SIG-M5 treated with dmso at 0.1 percent for 504 hours (cell line): ENCODE measurements at regions not wholly inside any gene's neighbourhood (a gene's known extent, or its start where the extent isn't known, plus 50 kb on each side); places are given as distances from the start of the nearest gene placed in this dataset.

Experiments
- DNase-seq: peaks from one replicate; lab custom pipeline; 2025; ENCODE audit not compliant: unreplicated experiment; lab: John Stamatoyannopoulos, UW

DNA sequence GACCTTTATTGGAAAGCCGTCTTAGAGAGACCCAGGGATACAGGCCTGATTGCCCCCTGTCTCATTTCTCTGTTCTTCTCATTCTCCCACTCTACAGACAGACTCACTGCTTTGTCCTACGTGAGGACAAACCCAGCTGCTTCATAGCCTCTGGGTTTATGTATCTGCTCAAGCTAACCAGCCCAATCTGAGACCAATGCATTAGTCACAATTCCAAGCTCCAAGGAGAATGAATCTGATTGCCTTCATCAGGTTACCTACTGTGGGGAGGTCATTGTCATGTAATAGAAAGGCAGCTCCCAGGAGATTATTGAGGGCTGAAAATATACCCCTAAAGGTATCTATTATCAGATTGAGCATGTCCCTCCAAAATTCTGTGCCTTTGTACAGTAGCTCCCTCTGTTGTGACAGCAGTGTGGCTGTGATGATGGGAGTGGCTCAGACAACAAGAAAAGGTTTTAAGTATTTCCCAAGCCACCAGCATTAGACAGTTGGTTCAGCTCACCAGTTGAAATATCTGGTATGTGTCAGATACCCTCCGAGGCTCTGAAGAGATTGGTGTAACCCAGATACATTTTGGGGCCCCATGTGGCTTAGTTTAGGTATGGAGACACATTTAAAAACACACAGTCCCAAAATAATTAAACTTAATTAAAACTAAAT lies 123.1 kb upstream of the EEPD1 start:
- DNase-seq = no peak

DNA sequence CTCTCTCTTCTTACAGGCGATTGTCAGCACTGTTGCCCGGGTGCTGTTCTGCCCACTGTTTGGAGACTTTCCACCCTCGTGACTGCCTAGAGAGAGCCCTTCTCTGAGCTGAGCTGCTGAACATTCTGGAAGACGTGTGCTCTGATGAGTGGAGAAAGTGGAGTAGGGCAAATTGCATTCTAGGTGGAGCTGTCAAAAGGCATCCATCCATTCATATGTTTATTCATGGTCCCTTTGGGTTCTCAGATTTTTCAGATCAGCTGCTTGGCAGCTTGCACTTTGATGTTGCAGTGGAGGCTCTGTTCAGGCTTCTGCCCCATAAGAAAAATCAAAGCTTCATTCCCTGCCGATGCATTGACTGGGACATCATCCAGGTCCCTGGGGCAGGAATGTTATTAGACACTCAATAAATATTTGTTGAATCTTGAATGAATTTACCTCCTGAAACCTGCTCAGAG lies 120.7 kb upstream of the EEPD1 start:
- DNase-seq = no peak

DNA sequence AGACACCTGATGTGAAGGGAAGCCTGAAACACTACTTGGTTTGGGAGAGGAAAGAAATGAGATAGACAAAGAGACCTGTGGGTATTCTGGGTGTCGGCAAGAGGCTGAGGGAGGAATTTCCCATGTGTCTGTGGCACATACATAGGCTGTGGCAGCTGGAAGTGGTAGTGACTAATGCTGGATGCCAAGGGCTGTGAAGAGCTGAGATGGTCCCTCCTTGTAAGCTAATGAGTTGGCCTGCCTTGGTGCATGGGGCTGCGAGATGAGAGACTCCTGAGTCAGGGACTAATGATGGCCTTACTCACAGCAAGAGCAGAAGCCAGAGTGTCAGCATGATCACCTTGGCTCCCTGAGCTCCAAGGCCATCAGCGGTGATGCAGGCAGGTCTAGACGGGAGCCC lies 119.0 kb upstream of the EEPD1 start:
- DNase-seq = no peak

DNA sequence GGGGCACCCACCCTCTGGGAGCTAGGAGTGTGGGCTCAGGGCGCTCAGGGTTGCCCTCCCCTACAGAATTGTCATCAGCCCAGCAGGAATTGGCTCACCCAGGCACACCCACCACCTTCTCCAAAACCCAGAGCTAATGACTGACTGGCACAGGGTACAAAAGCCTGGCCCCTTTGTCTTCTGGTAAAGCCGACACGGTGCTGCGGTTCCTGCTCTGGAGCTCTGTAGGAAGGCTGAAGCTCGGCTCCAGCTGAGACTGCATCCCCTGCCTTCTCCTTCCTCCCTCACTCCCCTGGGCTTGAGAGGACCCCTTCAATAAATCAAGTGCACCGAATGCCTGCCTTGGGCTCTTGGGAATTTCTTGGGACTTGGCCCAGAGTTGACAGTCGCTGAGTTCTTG lies 117.9 kb upstream of the EEPD1 start:
- no peak for DNase-seq

DNA sequence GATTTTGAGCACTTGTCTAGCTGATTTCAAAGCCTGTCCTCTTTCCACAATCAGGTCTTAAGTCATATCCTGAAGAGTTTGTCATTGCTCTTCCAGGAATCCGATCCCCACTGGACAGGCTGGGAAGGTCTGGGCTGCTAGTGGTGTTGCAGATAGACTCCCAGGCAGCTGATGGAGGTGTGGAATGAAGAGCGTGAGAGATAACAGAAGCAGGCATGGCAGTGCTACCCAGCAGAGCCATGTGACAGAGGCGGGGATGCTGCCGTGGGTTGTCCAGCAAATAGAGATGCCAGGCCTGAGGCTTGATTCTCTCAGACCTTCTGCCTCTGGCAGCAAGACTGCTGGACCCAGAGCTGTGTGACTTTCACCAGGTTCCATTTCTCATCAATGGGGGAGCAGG lies 116.5 kb upstream of the EEPD1 start:
- DNase-seq = no peak

DNA sequence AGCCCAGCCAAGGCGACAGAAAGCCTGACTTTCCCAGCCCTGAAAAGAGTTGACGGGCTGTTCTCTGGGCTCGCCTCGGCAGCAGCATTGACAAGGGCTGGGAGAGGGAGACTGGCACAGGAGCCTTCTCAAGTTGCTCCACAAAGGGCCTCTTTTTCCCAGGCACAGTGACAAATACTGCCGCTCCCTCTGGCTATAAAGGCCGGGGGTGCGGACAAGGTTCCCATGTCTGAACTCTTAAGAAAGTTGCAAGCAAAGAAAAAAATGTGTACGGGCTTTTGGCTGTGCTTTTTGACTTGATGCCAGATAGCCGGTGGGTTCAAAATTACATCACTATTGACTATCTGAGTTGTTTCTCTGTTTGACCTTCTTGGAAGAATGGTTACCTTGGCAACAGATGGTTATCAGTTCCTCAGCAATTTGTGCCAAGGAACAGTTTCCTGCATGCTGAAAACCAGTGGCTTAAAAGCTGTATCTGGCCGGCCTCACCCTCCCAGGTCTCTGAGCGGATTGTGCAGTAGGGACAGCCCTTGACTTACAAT lies 115.9 kb upstream of the EEPD1 start:
- DNase-seq = peak; percentile 81

DNA sequence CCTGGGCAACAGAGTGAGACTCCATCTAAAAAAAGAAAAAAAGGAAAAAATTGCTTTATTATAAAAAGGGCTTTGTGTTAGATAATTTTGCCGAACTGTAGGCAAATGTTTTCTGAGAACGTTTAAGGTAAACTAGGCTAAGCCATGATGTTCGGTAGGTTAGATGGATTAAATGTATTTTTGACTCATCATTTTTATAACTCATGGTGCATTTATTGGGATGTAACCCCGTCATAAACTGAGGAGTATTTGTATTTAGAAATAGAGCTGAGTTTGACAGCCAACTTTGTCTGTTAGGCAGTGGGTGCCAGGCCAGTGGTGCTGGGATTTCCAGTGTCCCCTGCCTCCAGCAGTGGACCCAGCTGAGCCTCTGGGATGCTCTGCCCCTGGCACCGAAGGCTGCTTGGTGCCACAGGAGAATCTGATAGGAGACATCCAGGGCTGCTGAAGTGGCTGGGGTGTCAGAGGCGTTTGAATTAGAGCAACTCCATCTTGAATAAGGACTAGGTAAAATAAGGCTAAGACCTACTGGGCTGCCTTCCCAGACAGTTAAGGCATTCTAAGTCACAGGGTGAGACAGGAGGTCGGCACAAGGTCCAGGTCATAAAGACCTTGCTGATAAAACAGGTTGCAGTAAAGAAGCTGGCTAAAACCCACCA lies 114.9 kb upstream of the EEPD1 start:
- no peak for DNase-seq

DNA sequence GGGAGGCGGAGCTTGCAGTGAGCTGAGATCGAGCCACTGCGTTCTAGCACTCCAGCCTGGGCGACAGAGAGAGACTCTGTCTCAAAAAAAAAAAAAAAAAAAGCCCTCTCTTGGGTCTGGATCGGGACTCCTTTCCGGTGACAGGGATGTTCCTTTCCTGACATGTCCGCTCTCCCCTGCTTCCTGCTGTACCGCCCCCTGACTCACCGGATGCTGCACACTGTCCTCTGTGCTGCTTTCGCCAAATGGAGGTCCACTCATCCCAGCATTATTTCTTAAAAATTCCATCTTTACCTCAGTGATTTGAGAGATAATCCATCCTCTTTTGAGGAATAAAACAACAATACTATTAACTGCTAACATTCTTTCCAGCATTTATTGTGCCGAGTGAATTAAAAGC lies 113.8 kb upstream of the EEPD1 start:
- no peak for DNase-seq

DNA sequence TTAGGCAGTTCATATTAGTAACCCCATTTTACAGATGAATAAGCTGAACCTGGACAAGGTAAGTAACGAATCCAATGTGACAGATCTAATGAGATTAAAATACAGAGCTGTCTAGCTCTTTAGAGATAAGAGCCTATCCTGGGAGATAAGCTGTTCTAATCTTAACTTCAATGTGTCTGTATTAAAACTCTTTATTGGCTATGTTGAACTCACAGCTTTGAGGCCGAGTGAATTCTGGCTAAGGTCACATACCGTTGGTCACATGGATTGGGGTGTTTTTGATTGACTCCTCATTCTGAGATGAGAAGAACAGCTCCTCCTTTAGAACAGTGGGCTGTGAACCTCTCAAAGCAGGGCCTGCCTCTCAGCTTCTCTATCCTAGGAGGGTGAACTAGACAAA lies 113.4 kb upstream of the EEPD1 start:
- no peak for DNase-seq

DNA sequence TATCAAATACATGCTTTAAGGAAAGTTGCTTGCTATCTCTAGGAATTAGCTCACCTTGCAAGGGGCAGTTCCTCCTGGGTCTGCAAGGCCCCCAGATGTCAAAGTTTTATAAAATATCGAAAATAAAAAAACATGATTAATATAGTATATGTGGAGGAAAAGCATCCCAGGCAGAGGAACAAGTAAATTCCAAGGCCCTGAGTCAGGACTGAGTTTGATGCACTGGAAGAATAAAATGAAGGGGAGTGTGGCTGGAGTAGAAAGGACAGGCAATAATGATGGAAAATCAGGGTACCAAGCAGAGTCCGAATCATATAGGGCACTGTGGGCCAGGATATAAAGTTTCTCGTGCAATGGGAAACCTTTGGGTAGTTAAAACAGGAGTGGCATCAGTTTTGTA lies 112.4 kb upstream of the EEPD1 start:
- DNase-seq = no peak

DNA sequence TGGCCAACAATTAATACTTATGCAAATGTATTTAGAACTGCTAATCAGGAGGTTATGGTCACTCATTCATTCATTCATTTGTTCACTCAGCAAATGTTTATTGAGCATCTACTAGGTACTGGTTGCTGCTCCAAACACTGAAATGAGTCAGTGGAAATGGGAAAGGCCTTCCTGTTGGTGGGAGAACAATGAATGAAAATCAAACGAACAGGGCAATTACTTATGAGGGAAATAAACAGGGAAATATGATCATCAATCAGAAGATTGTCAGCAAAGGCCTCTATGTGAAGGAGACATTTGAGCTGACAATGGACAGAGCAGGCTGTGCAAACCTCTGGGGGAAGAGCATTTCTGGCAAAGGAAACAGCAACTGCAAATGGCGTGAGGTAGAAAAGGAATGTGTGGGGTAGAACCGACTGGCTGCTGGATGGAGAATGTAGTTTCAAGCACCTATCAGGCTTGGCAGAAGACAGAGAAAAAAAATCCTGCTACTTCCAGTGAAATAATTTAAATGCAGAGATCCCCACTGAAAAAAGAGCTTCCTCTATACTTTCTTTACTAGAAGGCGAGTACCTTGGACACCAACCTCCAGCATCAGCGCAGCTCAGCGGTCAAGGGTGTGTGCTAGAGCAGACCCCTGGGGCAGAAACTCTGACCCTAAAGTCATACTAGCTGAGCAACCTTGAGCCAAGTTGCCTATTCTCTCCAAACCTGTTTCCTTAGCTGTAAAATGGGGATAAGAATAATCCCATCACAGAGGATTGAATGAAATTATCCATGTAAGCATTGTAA lies 108.8 kb upstream of the EEPD1 start:
- no peak for DNase-seq

DNA sequence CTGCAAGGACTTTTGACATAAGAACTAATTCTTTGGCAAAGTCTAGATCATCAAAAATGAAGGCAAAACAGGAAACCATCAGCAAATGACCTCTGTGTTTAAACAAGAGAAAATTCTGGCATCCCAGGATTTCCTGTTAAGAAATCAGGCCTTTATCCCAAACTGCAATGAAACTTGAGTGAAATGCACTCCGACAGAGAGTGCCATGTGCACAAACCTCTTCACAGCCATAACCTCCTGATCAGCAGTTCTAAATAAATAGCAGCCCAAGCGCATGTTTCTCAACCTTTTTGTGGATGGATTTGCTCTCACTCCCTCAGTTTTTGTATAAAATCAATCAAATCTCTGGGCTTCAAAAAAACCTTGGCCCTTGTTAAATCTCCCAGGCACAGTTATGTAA lies 107.7 kb upstream of the EEPD1 start:
- DNase-seq = no peak

DNA sequence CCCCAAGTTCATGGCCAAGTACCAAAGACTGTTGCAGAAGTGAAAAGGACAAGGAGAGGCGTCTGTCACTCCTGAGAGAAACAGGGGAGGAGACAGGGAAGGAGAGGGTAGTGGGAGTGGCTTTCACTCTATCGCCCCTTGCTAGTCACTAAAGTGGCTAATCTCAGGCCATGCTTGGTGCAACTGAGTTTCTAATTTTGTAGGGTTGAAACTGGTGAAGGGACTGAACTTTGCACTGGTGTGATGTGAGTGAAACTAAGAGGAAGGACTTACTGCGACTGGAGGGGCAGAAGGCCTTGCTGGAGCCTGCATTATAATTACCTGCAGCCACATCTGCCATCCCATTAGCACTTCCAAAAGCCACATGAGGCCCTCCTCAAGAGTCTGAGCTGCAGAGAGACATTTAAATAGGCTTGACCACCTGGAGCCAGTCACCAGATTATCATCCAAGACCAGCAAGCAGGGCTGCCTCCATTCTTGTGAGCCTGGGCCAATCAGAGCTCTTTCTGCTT lies 107.2 kb upstream of the EEPD1 start:
- peak; percentile 33 for DNase-seq

DNA sequence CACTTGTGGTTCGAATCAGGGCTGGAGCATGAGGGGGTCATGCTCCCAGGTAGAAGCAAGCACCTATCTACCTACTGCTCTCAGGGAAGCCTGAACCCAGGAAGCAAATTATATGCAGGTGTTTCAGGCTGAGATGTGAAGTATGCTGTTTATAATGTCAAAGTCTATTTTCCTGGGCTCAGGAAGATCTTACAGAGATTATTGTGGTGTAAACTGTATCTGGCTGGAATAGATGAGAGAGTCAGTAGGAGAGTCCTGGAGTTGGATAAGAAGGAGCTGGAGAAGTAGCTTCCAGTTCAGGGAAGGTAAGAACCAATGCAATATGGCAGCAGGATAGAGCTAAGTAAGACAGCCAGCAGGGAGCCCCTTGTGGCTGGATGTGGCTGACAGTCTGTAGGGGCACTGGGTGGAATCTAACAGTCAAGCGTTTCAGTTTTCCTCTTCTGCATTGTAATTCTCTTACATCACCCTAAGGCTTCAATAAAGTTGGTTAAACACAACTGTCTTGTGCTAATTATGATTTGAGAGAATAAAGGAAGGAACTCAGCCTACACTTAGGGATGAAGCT lies 105.9 kb upstream of the EEPD1 start:
- DNase-seq = peak; percentile 78

DNA sequence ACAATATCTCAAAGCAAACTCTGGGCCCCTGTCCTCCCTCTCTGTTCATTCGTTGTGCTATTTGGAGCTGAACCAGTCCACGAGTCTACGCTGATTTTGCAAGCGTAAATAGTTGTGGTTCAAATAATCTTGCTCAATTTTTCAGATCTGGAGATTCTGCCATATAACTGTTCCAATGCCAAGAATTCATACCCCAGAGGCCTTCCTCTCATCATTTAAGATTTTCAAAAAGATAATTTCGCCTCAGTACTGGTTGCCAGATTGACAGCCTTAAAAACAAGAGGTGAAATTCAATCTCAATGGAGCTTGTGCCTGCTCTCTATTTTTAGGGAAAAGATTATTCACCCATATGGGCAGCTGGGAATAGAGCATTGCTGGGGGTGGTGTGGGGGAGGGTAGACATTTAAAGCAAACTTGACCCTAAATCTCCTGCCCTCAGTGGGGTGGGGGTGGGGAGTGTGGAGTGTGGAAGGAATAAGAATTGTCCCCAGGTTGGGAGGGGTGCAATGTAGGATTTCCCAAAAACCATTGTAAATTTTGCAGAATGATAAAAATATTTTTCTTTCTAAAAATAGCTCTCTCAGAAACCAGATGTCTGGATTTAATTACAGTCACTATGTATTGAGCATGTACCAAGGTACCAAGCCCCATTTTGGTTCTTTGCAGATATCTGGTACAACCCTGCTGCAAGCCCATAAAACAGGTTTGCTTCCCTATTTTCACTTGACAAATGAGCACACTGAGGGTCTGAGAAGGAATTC lies 104.7 kb upstream of the EEPD1 start:
- peak; percentile 85 for DNase-seq

DNA sequence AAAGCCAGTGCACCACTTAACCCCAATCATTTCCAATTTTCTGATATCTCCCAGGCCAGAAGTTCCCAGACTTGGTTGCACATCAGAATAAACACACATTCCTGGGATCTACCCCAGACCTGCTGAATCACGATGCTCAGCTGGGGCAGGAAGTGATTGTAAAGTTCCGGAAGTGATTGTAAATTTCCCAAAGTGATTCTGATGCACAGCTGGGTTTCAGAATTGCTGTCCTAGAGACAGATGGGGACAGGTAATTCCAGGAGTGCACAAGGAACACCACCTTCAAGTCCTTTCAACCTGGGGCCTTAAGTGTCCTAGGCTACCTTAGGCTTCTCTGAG lies 104.2 kb upstream of the EEPD1 start:
- DNase-seq = no peak

DNA sequence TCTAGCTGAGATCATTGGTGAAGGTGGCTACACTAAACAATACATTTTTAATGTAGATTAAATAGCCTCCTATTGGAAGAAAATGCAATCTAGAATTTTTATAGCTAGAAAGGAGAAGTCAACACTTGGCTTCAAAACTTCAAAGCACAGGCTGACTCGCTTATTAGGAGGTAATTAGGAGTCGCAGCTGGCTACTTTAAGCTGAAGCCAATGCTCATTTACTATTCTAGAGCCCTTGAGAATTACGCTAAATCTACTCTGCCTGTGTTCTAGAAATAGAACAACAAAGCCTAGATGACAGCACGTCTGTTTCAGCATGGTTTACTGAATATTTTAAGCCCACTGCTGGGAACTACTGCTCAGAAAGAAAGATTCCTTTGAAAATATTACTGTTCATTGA lies 101.6 kb upstream of the EEPD1 start:
- no peak for DNase-seq

DNA sequence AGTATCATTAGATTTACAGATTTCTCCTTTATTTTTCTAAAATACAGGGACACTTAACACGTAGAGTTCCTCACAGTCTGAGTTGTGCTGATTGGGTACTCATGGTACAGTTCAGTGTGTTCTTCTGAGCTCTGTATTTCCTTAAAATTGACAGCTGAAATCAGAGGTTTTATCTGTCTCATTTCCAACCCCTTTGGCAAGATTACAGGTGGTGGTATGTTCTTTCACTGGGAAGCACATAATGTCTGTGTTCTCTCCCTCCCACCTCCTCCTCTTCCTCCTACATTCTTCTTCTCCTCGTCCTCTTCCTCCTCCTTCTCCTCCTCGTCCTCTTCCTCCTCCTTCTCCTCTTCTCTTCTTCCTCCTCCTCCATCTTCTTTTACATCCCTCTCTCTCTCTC lies 99.5 kb upstream of the EEPD1 start:
- DNase-seq = no peak

DNA sequence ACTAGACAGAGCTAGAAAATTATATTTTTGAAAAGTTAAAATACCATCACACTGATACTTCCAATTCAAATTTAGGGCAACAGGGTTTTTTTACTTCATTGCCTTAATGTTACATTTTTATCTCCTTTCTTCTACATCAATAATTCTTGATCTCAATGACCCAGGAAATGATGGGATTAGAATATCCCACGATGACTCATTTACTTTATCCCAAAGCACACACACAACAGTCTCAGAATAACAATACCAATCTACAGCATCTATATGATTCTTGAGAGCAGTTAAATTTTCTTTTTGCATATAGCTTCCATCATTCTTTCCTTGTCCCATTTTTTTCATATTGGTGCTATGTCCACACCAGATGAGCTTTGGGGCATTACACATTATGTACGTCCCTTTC lies 98.4 kb upstream of the EEPD1 start:
- no peak for DNase-seq

DNA sequence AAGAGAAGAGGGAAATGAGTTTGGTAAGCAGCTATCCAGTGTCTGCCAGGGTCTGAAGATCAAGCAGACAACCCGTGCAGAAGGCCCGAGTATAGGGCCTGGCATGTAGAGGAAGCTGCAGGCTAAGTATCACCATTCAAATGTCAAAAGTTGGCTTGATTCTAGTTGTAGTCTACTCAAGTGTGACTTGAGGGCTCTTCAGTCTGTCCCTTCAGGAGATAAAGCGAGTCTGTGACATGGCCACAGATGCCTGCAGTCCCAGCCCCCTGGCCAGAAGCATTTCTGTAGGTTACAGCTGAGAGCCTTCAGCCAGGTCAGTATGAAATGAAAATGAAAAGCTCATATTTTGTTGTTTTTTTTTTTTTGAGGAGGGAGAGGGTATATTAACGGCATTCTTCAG lies 97.8 kb upstream of the EEPD1 start:
- no peak for DNase-seq

DNA sequence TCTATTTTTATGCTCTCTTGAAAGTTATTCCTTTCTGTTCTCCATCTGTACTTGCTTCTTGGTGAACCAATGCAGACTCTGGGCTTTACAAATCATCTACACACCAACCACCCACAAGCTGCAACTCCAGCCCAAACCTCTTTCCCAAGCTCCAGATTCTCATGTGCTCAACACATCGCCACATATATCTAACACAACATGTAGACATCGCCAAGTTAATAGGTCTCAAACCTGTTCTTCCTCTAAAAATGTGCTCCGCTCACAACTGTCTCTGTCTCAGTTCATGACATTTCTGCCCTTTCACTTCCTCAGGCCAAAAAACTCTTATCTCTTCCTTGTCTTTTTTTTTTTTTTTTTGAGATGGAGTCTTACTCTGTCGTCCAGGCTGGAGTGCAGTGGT lies 95.7 kb upstream of the EEPD1 start:
- peak; percentile 65 for DNase-seq
